Neural progenitor cell (in vitro differentiated cells): ENCODE measurements at regions not wholly inside any gene's neighbourhood (a gene's known extent, or its start where the extent isn't known, plus 50 kb on each side); places are given as distances from the start of the nearest gene placed in this dataset.

Source experiments
- CTCF ChIP-seq: fragments of 200-600 bp; sonication (generic); IDR thresholded peaks from 2 replicates; pipeline ENCODE4 v1.5.1; 2017; ENCODE audit warnings: antibody characterized with exemption, mild to moderate bottlenecking
- EZH2 ChIP-seq: fragments of 200-600 bp; sonication (generic); IDR thresholded peaks from 2 replicates; pipeline ENCODE4 v1.6.1; 2017; ENCODE audit warnings: antibody characterized with exemption, mild to moderate bottlenecking, moderate library complexity

- TF ChIP-seq CTCF (no peak), EZH2 (no peak)
These were observed 131.4 kb upstream of the ARGLU1 start for GRCh38 chr13:106699311-106699710.
